T47D (cell line): ENCODE measurements at regions not wholly inside any gene's neighbourhood (a gene's known extent, or its start where the extent isn't known, plus 50 kb on each side); places are given as distances from the start of the nearest gene placed in this dataset.
"Not testable (repeated sequence)": the region's sequence is repeated elsewhere in the genome, so short reads cannot be mapped to it uniquely, and the experiment has no call there.

Experiments used
- DNase-seq, 2 experiments: peaks; one replicate each; pipeline versions ENCODE4 v3.0.0 to v3.0.0-alpha.2; 2011 to 2012; ENCODE audit warnings: low read depth in 1 of 2, low spot score in 1 of 2
- JUND ChIP-seq: IDR thresholded peaks from 2 replicates; pipeline ENCODE4 v1.6.1; 2012; ENCODE audit warnings: low read depth
- in situ Hi-C: cut with HindIII; loops from 2 replicates; pipeline ENCODE4 v1.10.0; 2016; ENCODE audit warnings: low sequenced_read_pairs, low pct_unique_long_range_greater_than_20kb

- DNase-seq, in situ Hi-C loops: not testable (repeated sequence)
Measured at GRCh38 chr9:97248252-97248651, 59.2 kb upstream of the CCDC180 start.

GRCh38 chr9:97243606-97244005, 63.9 kb upstream of the CCDC180 start:
- no peak for DNase-seq
- in situ Hi-C loops: no loop called here
- no peak for TF ChIP-seq JUND

GRCh38 chr9:97241430-97241829, 66.0 kb upstream of the CCDC180 start:
- in situ Hi-C loops: not testable (repeated sequence)

GRCh38 chr9:97237951-97238889, 69.2 kb upstream of the CCDC180 start:
- no peak for TF ChIP-seq JUND
- in situ Hi-C loops: no loop called here
- DNase-seq: peak; percentile 63 to 85

More at GRCh38 chr9:97241430-97241829, 66.0 kb upstream of the CCDC180 start:
- DNase-seq: not testable (repeated sequence)

GRCh38 chr9:97237311-97237786, 70.1 kb upstream of the CCDC180 start:
- in situ Hi-C loops: no loop called here
- TF ChIP-seq JUND: no peak
- DNase-seq: no peak

GRCh38 chr9:97233009-97233400, 74.5 kb upstream of the CCDC180 start:
- DNase-seq, in situ Hi-C loops: not testable (repeated sequence)

- in situ Hi-C loops, DNase-seq: not testable (repeated sequence)
Measured at GRCh38 chr9:97232060-97233008, 75.1 kb upstream of the CCDC180 start.

- in situ Hi-C loops: not testable (repeated sequence)
Measured at GRCh38 chr9:97222393-97222792, 85.1 kb upstream of the CCDC180 start.

GRCh38 chr9:97221478-97222355, 85.7 kb upstream of the CCDC180 start:
- DNase-seq, in situ Hi-C loops: not testable (repeated sequence)

More at GRCh38 chr9:97222393-97222792, 85.1 kb upstream of the CCDC180 start:
- not testable (repeated sequence) for DNase-seq

- DNase-seq: no peak
- TF ChIP-seq JUND: no peak
- in situ Hi-C loops: no loop called here
Measured at GRCh38 chr9:97220894-97221477, 86.5 kb upstream of the CCDC180 start.

- DNase-seq, in situ Hi-C loops: not testable (repeated sequence)
Measured at GRCh38 chr9:97220396-97220795, 87.1 kb upstream of the CCDC180 start.

GRCh38 chr9:97219443-97220140, 87.9 kb upstream of the CCDC180 start:
- in situ Hi-C loops, DNase-seq: not testable (repeated sequence)

- in situ Hi-C loops, DNase-seq: not testable (repeated sequence)
Measured at GRCh38 chr9:97215127-97215526, 92.3 kb upstream of the CCDC180 start.

GRCh38 chr9:97214556-97214955, 92.9 kb upstream of the CCDC180 start:
- in situ Hi-C loops, DNase-seq: not testable (repeated sequence)

GRCh38 chr9:97199683-97200082, 107.8 kb upstream of the CCDC180 start:
- DNase-seq, in situ Hi-C loops: not testable (repeated sequence)

GRCh38 chr9:97193767-97194166, 113.7 kb upstream of the CCDC180 start:
- DNase-seq, in situ Hi-C loops: not testable (repeated sequence)
